GM19468 (cell line): ENCODE measurements at regions not wholly inside any gene's neighbourhood (a gene's known extent, or its start where the extent isn't known, plus 50 kb on each side); places are given as distances from the start of the nearest gene placed in this dataset.
A peak's percentile ranks its signal among the peaks of the same experiment; 100 is the strongest.

Experiments
- ATAC-seq: cut with Tn5 transposase; IDR thresholded peaks from one replicate; pipeline ENCODE4 v1.9.1; 2021; ENCODE audit warnings: mild to moderate bottlenecking, moderate library complexity, moderate number of reproducible peaks; ENCODE audit not compliant: unreplicated experiment; ENCODE audit errors: extremely low read depth

DNA sequence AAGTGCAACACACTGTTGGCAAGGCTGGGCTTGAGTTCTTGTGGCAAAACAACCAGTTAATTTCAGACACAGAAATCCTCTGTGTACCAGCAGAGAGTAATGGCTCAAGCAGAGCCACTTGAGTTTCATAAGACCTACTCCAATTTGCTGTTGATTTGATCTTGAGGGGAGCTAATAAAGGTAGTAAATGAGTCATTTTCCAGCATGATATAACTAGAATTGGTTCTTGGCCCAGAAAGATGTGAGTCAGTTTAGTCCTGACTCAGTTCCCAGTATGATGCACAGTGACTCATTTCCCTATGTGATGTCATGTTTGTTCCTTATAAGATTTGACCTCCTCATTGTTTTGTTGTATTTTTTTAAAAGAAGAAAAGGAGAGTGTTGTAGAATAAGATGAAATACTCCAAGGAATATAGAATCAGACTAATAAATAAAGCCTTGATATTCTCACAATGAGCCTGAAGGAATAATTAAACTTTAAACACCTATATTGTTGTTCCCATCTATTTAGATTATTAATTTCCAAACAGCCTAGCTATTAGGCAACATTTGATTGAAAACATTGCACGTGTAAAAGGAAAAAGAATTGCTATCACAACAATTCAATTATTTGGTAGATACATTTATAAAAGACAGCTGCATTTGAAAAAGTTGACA lies 186.2 kb downstream of the REEP3 start:
- peak; percentile 72 for ATAC-seq

GRCh38 chr10:63708421-63708820 lies 187.2 kb downstream of the REEP3 start:
- no peak for ATAC-seq

DNA sequence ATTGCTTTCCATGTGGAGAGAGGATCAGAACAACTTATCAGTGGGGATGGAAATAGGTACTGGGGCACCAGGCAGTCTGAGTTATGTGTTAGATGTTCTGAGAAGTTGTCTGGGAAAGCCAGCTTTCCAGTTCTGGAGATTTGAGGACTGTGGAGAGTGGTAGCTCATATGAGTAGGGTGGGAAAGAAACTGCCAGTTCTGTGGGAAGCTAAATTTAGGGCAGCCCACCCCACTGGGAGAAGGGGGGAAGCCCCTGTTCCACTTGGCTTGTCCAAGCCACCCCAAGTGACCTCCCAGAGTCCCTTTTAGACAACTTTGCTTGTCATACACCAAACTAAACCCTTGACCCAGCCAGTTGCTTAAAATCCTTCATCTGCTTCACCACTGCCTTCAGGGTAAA lies 189.5 kb downstream of the REEP3 start:
- ATAC-seq, result no peak

DNA sequence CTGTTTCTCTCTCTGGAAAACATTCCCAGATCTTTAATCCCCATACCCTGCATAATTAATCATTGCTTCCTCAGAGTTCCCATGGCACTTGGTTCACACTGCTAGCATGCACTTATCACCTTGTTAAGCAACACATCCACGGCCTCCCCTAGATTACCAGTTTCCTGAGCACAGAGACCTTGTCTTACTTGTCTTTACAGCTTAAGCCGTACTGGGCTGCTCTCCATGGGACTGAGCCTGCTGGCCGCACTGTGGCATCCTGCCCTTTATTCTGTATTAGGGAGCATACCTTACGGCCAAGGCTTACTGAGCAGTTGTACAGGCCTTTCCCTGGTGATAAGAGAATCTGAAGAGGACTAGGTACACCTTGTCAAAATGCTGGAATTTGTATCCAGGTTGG lies 190.2 kb downstream of the REEP3 start:
- no peak for ATAC-seq

DNA sequence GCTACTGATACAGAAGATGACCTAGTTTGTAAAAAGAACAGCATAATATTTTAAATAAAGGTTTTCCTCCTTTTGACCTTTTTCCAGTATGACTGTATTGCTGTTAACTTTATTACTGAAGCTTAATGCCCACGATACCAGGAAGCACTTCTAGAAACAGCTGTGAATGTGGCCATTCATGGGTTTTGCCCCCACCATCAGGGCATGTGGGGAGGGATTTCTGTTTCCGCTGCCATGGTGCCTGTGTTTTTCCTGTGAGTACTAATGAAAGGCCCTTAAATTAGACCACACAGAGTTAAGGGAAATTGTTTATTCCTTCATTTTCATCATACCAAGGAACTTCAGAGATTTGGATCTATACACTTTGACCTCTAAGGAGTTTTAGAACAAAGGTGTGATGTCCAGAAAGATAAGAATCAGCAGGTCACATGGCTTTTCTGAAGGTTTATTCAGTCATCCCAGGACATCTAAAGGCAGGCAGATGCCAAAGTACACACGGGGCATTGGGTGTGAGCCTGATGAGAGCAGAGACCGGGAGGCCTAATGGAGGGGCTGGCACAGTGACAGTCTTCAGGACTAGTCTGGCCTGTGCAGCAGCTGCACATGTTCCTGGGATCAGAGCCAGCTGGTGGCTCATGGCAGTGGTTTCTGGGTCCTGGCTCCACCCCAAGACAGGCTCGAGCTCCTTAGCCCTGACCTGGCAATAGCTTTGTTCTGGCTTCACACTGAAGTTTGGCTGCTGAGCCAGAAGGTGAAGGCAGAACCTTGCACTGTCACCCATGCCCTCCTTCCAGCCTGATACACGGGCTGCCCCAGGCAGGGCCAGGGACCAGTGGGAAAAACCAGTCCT lies 190.9 kb downstream of the REEP3 start:
- no peak for ATAC-seq

DNA sequence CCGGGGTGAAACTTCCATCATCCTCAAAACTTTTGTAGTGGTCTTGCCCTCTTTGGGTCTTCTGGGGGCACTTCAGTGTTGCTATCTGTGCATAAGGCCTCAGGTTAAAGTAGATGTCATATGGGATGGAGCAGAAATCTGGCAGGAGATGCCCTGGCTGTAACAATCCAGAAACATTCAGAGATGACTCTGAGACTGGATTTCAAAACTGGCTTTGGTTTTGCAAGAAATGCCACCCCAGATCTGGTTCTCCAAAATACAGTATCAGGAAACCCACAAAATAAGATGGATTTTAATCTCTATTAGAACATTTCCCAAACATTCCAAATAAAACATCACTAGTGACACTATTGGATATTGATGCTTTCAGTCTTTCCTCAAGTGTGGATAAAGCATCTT lies 191.5 kb downstream of the REEP3 start:
- ATAC-seq, result no peak

GRCh38 chr10:63713191-63714144 lies 192.3 kb downstream of the REEP3 start:
- ATAC-seq, result no peak

GRCh38 chr10:63716016-63716580 lies 194.9 kb downstream of the REEP3 start:
- no peak for ATAC-seq

DNA sequence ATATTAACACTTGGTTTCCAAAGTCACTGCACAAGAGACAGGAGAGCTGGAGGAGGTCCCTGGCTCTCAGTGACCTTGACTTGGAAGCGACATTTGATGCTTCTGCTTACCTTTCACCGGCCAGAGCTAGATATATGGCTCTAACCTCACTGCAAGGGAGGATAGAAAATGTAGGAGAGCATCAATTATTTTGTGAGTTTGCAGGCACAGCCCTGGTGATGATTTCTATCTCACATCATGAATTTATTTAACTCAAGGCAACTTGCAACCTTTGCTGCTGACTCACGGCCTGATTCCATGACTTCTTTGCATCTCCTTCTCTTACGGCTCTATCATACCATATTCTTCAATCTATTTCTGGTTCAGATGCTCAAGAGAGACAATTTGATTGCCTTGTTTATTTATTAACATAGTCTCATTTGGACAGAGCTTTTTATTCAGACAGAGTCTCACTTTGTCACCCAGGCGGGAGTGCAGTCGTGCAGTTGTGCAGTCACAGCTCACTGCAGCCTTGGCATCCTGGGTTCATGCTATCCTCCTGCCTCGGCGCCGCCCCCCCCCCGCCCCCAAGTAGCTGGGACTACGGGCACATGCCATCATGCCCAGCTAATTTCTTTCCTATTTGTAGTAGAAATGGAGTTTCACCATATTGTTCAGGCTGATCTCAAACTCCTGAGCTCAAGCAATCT lies 196.0 kb downstream of the REEP3 start:
- ATAC-seq, result no peak

GRCh38 chr10:63718006-63718405 lies 196.8 kb downstream of the REEP3 start:
- ATAC-seq, result no peak

DNA sequence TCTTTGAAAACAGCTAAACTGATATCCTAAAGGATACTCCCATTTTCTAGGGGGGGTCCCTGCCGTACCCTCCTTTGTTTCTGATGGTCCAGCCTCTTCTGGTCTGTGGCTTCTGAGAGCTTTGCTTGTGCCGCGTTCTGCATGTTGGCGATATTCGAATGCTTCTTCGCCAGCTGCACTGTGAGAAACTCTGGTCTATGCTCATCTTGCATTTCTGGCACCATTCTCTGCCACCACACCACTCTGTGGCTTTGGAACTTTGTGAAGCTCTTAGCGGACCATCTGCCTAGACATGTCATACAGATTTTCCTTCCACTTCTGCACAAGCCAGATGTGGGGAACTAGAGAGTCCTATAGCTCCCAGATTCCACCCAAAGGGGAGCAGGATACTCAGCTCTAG lies 197.2 kb downstream of the REEP3 start:
- no peak for ATAC-seq

GRCh38 chr10:63719226-63719856 lies 198.1 kb downstream of the REEP3 start:
- no peak for ATAC-seq

GRCh38 chr10:63720072-63720537 lies 198.9 kb downstream of the REEP3 start:
- ATAC-seq, result no peak

- ATAC-seq, result peak; percentile 34
Observed at GRCh38 chr10:63720676-63721075, 199.5 kb downstream of the REEP3 start.

- ATAC-seq, result no peak
Observed at GRCh38 chr10:63722537-63722936, 201.3 kb downstream of the REEP3 start.

- no peak for ATAC-seq
Observed at GRCh38 chr10:63723320-63723719, 202.1 kb downstream of the REEP3 start.

DNA sequence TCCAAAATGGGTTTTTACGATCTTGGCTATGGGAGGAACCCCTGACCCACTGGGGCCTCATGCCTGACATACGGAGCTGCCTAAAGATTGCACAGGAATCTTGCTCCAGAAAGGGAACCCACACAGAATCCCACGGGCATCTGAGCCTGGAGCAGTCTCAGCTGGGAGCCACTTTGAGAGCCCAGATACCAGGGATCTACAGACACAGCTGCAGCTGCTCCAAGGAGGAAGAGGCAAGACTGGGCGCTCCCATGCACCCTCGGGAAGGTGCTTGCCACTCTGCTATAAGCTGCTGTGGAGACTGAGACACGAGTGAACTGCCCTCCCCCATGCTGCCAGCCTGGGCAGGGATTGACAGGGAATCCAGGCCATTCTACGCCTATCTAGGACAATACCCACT lies 202.5 kb downstream of the REEP3 start:
- ATAC-seq, result no peak

DNA sequence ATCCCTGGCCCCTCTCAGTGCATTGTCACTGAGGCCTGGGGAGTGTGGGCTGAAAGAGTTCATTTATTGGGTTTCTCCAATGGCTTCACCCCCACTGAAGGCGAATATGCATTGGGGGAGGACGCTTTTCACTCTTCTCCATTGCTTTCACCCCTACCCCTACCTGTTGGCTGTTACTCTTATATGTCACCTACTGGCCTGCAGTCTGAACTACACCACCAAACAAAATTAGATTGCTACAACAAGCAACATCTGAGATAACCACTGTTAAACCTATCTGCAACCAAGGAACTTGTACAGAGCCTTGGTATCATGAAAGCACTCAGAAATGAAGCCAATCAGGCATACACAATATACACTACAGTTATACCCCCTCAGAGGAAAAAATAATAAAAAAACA lies 203.7 kb downstream of the REEP3 start:
- ATAC-seq, result no peak

GRCh38 chr10:63726867-63727266 lies 205.7 kb downstream of the REEP3 start:
- ATAC-seq, result no peak
